ENCODE measurements at regions not wholly inside any gene's neighbourhood (a gene's known extent, or its start where the extent isn't known, plus 50 kb on each side); places are given as distances from the start of the nearest gene placed in this dataset.
"Not testable (repeated sequence)": the region's sequence is repeated elsewhere in the genome, so short reads cannot be mapped to it uniquely, and the experiment has no call there.

DNA sequence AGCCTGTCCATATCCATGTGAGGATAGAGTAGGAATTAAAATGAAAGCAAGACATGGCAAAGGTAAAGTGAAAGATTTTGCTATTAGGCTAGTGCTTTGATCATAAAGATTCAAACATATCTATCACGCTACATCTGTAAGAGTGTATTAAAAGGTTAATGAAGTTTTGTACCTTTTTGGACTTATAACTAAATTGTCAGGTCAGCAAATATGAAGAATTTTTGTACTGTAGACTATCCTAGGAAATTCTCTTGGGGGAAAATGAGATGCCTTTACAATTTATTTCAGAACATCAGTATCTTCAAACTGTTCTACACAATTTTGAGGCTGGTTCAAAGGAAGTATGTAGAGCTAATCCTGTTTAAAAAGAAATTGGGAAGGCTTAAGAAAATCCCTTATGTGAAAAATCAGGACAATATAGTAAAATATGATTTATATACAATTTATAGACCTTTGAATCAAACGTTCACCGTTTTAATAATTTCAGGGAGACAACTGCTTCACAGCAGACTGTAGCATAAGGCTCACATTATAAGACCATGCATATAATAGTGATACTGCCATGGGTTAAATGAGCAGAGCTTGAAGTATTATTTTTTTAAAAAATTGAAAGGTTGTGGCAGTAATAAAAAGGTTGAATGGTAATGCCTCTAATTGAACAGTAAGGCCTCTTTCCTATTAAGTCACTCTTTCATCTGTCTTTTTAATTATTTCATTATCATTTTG, 639.5 kb upstream of the ARRDC3 start:
- no peaks in the 10 kb centered on the region for H3K9me3 ChIP-seq (ENCODE audit: control insufficient read depth, insufficient read depth, low read length)
- H3K4me3 ChIP-seq (ENCODE audit: low read length): no peak overlapping the region
- DNase-seq: no peak
- ATAC-seq: no peak
- H3K9me3 Mint-ChIP-seq: peaks cover 2 to 4% of the 10 kb centered on the region in 2 donors
- H3K36me3 ChIP-seq (ENCODE audit: control insufficient read depth, insufficient read depth, low read length): no peaks in the 10 kb centered on the region
- no peak overlapping the region for H3K27ac ChIP-seq (ENCODE audit: low read length)
- H3K4me1 Mint-ChIP-seq: no peaks in the 10 kb centered on the region
- no peaks in the 10 kb centered on the region for H3K4me1 ChIP-seq (ENCODE audit: control insufficient read depth, insufficient read depth, low read length)
- no peaks in the 10 kb centered on the region for H3K36me3 Mint-ChIP-seq
- H3K27me3 Mint-ChIP-seq (ENCODE audit: low read depth in 2 of 2): no peaks in the 10 kb centered on the region
- H3K4me3 Mint-ChIP-seq: no peak overlapping the region
- intact Hi-C loops (cut with micrococcal nuclease): no loop called here
- no peaks in the 10 kb centered on the region for H3K27me3 ChIP-seq (ENCODE audit: control insufficient read depth, insufficient read depth, low read length)
- WGBS (ENCODE audit: insufficient coverage): no CpG with 5 or more reads among the region's 3 CpGs
- TF ChIP-seq, protein P1, sequence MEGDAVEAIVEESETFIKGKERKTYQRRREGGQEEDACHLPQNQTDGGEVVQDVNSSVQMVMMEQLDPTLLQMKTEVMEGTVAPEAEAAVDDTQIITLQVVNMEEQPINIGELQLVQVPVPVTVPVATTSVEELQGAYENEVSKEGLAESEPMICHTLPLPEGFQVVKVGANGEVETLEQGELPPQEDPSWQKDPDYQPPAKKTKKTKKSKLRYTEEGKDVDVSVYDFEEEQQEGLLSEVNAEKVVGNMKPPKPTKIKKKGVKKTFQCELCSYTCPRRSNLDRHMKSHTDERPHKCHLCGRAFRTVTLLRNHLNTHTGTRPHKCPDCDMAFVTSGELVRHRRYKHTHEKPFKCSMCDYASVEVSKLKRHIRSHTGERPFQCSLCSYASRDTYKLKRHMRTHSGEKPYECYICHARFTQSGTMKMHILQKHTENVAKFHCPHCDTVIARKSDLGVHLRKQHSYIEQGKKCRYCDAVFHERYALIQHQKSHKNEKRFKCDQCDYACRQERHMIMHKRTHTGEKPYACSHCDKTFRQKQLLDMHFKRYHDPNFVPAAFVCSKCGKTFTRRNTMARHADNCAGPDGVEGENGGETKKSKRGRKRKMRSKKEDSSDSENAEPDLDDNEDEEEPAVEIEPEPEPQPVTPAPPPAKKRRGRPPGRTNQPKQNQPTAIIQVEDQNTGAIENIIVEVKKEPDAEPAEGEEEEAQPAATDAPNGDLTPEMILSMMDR (IDR thresholded peaks at IDR 0.05): no peak
- H3K27ac Mint-ChIP-seq: no peak overlapping the region

DNA sequence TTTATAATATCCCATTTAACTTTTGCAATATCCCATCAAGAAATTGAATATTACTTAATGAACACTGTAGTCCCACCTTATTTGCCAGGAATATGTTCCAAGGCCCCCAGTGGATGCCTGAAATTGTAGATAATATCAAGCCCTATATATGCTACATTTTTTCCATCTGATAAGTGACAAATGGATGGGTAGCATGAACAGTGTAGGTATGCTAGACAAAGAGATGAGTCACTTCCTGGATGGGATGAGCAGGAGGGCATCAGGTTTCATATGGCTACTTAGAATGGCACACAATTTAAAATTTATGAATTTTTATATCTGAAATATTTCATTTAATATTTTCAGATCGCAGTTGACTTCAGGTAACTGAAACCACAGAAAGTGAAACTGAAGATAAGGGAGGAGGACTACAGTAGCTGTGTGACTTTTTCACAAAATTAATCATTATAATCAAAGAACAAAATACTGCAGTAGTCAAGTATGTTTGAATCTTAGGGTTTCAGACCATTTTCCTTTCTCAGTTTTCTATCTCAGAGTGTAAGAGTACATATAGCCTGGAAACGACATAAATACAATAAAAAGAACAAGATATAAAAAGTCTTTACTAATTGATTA, 636.4 kb upstream of the ARRDC3 start:
- ATAC-seq (no peak), DNase-seq (no peak)
- Histone ChIP-seq H3K27me3 (ENCODE audit: control insufficient read depth, insufficient read depth, low read length) (no peaks in the 10 kb centered on the region), H3K4me1 (ENCODE audit: control insufficient read depth, insufficient read depth, low read length) (no peaks in the 10 kb centered on the region), H3K9me3 (ENCODE audit: control insufficient read depth, insufficient read depth, low read length) (no peaks in the 10 kb centered on the region), H3K27ac (ENCODE audit: low read length) (no peak overlapping the region), H3K4me3 (ENCODE audit: low read length) (no peak overlapping the region), H3K36me3 (ENCODE audit: control insufficient read depth, insufficient read depth, low read length) (no peaks in the 10 kb centered on the region)
- peaks cover 6 to 9% of the 10 kb centered on the region in 2 donors for H3K9me3 Mint-ChIP-seq
- TF ChIP-seq, protein P1 (IDR thresholded peaks at IDR 0.05): no peak
- no peak overlapping the region for H3K27ac Mint-ChIP-seq
- intact Hi-C loops (cut with micrococcal nuclease): no loop called here
- WGBS (ENCODE audit: insufficient coverage): no CpG with 5 or more reads among the region's 2 CpGs
- H3K4me1 Mint-ChIP-seq: no peaks in the 10 kb centered on the region
- no peaks in the 10 kb centered on the region for H3K27me3 Mint-ChIP-seq (ENCODE audit: low read depth in 2 of 2)
- H3K4me3 Mint-ChIP-seq: no peak overlapping the region
- no peaks in the 10 kb centered on the region for H3K36me3 Mint-ChIP-seq

DNA sequence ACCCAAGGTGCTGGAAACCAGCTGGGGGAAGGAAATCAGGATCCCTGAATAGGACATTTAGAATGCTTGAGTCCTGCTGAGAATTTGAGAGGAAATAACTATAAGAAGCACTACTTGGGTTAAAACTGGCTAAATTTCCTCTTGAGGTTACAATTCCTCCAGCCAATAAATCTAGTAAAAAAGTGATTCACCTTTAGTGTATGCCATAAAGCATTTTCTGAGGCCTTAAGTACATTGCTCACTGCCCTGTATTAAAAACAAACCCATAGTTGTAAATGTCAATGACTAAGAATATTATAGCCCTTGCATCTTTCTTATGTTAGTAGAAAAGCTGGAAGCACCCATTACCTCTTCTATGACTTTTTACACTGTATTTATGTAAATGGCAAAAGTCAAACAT, 634.7 kb upstream of the ARRDC3 start:
- Mint-ChIP-seq H3K27me3 (ENCODE audit: low read depth in 2 of 2) (no peaks in the 10 kb centered on the region), H3K36me3 (no peaks in the 10 kb centered on the region), H3K27ac (no peak overlapping the region), H3K4me3 (no peak overlapping the region), H3K9me3 (peaks cover 10 to 12% of the 10 kb centered on the region in 2 donors), H3K4me1 (no peaks in the 10 kb centered on the region)
- TF ChIP-seq, protein P1 (IDR thresholded peaks at IDR 0.05): no peak
- H3K27ac ChIP-seq (ENCODE audit: low read length): no peak overlapping the region
- H3K9me3 ChIP-seq (ENCODE audit: control insufficient read depth, insufficient read depth, low read length): no peaks in the 10 kb centered on the region
- H3K36me3 ChIP-seq (ENCODE audit: control insufficient read depth, insufficient read depth, low read length): no peaks in the 10 kb centered on the region
- DNase-seq: no peak
- H3K27me3 ChIP-seq (ENCODE audit: control insufficient read depth, insufficient read depth, low read length): no peaks in the 10 kb centered on the region
- no peak overlapping the region for H3K4me3 ChIP-seq (ENCODE audit: low read length)
- no peak for ATAC-seq
- intact Hi-C loops (cut with micrococcal nuclease): no loop called here
- no peaks in the 10 kb centered on the region for H3K4me1 ChIP-seq (ENCODE audit: control insufficient read depth, insufficient read depth, low read length)

DNA sequence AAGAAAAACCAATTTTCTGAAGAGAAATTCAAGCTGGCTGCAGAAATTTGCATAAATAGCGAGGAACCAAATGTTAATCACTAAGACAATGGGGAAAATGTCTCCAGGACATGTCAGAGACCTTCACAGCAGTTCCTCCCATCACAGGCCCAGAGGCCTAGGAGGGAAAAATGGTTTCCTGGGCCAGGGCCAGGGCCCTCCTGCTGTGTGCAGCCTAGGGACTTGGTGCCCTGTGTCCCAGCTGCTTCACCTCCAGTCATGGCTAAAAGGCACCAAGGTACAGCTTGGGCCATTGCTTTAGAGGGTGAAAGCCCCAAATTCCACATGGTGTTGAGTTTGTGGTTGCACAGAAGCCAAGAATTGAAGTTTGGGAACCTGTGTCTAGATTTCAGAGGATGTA, 628.7 kb upstream of the ARRDC3 start:
- ATAC-seq; H3K4me1 Mint-ChIP-seq; DNase-seq; H3K4me3 ChIP-seq (ENCODE audit: low read length); H3K9me3 ChIP-seq (ENCODE audit: control insufficient read depth, insufficient read depth, low read length); H3K4me3 Mint-ChIP-seq; H3K36me3 ChIP-seq (ENCODE audit: control insufficient read depth, insufficient read depth, low read length); H3K27ac Mint-ChIP-seq; H3K27me3 Mint-ChIP-seq (ENCODE audit: low read depth in 2 of 2); intact Hi-C loops (cut with micrococcal nuclease); H3K27me3 ChIP-seq (ENCODE audit: control insufficient read depth, insufficient read depth, low read length); H3K4me1 ChIP-seq (ENCODE audit: control insufficient read depth, insufficient read depth, low read length); H3K27ac ChIP-seq (ENCODE audit: low read length); H3K36me3 Mint-ChIP-seq: not testable (repeated sequence)
- H3K9me3 Mint-ChIP-seq: peaks cover 12 to 16% of the 10 kb centered on the region in 2 donors
- 64% methylated on average over 1 of the region's 1 CpG for WGBS (ENCODE audit: insufficient coverage)
